Suprapubic skin (tissue), 4 donors: ENCODE measurements at regions not wholly inside any gene's neighbourhood (a gene's known extent, or its start where the extent isn't known, plus 50 kb on each side); places are given as distances from the start of the nearest gene placed in this dataset.

Experiments
- DNase-seq, 2 donors: peaks; one replicate each; pipeline ENCODE4 v3.0.0-alpha.2; 2019; ENCODE audit warnings: low spot score in 2 of 2
- H3K27ac ChIP-seq: fragments of 200-600 bp; sonication (generic); one replicate; pipeline ENCODE4 v1.5.1; 2019
- H3K27me3 ChIP-seq: fragments of 200-600 bp; sonication (generic); one replicate; pipeline ENCODE4 v1.5.1; 2019
- H3K36me3 ChIP-seq: fragments of 200-600 bp; sonication (generic); one replicate; pipeline ENCODE4 v1.5.1; 2019
- H3K4me1 ChIP-seq: fragments of 200-600 bp; sonication (generic); one replicate; pipeline ENCODE4 v1.5.1; 2019
- H3K4me3 ChIP-seq: fragments of 200-600 bp; sonication (generic); one replicate; pipeline ENCODE4 v1.5.1; 2019; ENCODE audit warnings: mild to moderate bottlenecking
- H3K9me3 ChIP-seq: fragments of 200-600 bp; sonication (generic); one replicate; pipeline ENCODE4 v1.5.1; 2019
- CTCF ChIP-seq, 2 donors: fragments of 200-600 bp in 1 of 2; fragments of 450-650 bp in 1 of 2; sonication (generic) in 1 of 2; IDR thresholded peaks; one replicate each; pipeline ENCODE4 v1.5.1; 2016 to 2019; ENCODE audit warnings: antibody characterized with exemption in 2 of 2, mild to moderate bottlenecking in 1 of 2, moderate library complexity in 1 of 2
- EP300 ChIP-seq: sonication (generic); formaldehyde crosslinking; IDR thresholded peaks from one replicate; pipeline ENCODE4 v1.6.1; 2017; ENCODE audit warnings: antibody characterized with exemption
- POLR2A ChIP-seq, 2 donors: fragments of 450-650 bp; IDR thresholded peaks; one replicate each; pipeline ENCODE4 v1.6.1; 2017; ENCODE audit warnings: antibody characterized with exemption in 2 of 2, mild to moderate bottlenecking in 2 of 2, moderate library complexity in 2 of 2
- POLR2AphosphoS5 ChIP-seq, 3 donors: sonication (generic); formaldehyde crosslinking; IDR thresholded peaks; one replicate each; pipeline ENCODE4 v1.6.1; 2017; ENCODE audit warnings: antibody characterized with exemption in 3 of 3
- WGBS: methylation state at CpG from one replicate; pipeline ENCODE4 v1.1.5; 2018; 5-methylcytosine and 5-hydroxymethylcytosine counted together

- H3K27me3 ChIP-seq, result no peaks in the 10 kb centered on the region
- TF ChIP-seq EP300 (no peak), CTCF (IDR thresholded peaks at IDR 0.05) (no peak), POLR2AphosphoS5 (IDR thresholded peaks at IDR 0.05) (no peak), POLR2A (IDR thresholded peaks at IDR 0.05) (no peak)
- H3K4me3 ChIP-seq, result no peak overlapping the region
- no peaks in the 10 kb centered on the region for H3K36me3 ChIP-seq
- no peak for DNase-seq
- H3K9me3 ChIP-seq, result no peaks in the 10 kb centered on the region
- peaks cover 11% of the 10 kb centered on the region for H3K4me1 ChIP-seq
- H3K27ac ChIP-seq, result no peak overlapping the region
- 67% methylated on average over 4 of the region's 4 CpGs for WGBS
These were observed 257.5 kb upstream of the MTNR1B start for GRCh38 chr11:92711926-92712325.

GRCh38 chr11:92714111-92714510 is 255.3 kb upstream of the MTNR1B start:
- no peaks in the 10 kb centered on the region for H3K9me3 ChIP-seq
- no peaks in the 10 kb centered on the region for H3K27me3 ChIP-seq
- no peaks in the 10 kb centered on the region for H3K36me3 ChIP-seq
- H3K4me3 ChIP-seq, result no peak overlapping the region
- TF ChIP-seq POLR2A (IDR thresholded peaks at IDR 0.05) (no peak), POLR2AphosphoS5 (IDR thresholded peaks at IDR 0.05) (no peak), CTCF (IDR thresholded peaks at IDR 0.05) (no peak), EP300 (no peak)
- WGBS, result 81% methylated on average over 1 of the region's 1 CpG
- DNase-seq, result no peak
- H3K27ac ChIP-seq, result no peak overlapping the region
- no peaks in the 10 kb centered on the region for H3K4me1 ChIP-seq

GRCh38 chr11:92717240-92717639 is 252.2 kb upstream of the MTNR1B start:
- Histone ChIP-seq H3K4me1 (no peaks in the 10 kb centered on the region), H3K27ac (no peak overlapping the region), H3K27me3 (no peaks in the 10 kb centered on the region), H3K4me3 (no peak overlapping the region), H3K9me3 (no peaks in the 10 kb centered on the region), H3K36me3 (no peaks in the 10 kb centered on the region)
- WGBS, result 90% methylated on average over 1 of the region's 1 CpG
- no peak for DNase-seq
- TF ChIP-seq POLR2A (IDR thresholded peaks at IDR 0.05), result no peak
- no peak for TF ChIP-seq POLR2AphosphoS5 (IDR thresholded peaks at IDR 0.05)
- no peak for TF ChIP-seq EP300

DNA sequence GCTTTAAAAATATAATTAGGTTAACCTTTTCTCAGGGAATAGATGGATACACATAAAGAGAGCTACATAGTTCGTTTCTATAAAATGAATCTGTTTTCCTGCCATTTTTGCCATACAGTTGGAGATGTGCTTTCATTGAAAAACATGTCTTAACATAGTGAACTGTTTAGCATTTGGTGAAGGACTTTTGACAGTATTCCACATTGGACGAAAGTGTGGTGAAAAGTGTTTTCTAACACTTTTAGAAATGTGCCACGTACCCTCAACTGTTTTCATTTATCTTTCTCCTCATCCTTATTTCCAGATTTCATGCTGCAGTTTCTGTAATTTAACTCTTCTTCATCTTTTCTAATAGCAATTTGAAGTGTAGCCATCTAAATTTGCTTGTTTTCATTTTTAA is 249.1 kb upstream of the MTNR1B start:
- no peak for DNase-seq
- H3K4me3 ChIP-seq, result no peak overlapping the region
- H3K4me1 ChIP-seq, result no peaks in the 10 kb centered on the region
- 53% methylated on average over 3 of the region's 3 CpGs for WGBS
- H3K27me3 ChIP-seq, result no peaks in the 10 kb centered on the region
- TF ChIP-seq POLR2AphosphoS5 (IDR thresholded peaks at IDR 0.05) (no peak), CTCF (IDR thresholded peaks at IDR 0.05) (no peak), EP300 (no peak), POLR2A (IDR thresholded peaks at IDR 0.05) (no peak)
- no peak overlapping the region for H3K27ac ChIP-seq
- no peaks in the 10 kb centered on the region for H3K36me3 ChIP-seq
- H3K9me3 ChIP-seq, result no peaks in the 10 kb centered on the region

GRCh38 chr11:92725352-92725751 is 244.1 kb upstream of the MTNR1B start:
- H3K36me3 ChIP-seq, result no peaks in the 10 kb centered on the region
- TF ChIP-seq EP300 (no peak), POLR2AphosphoS5 (IDR thresholded peaks at IDR 0.05) (no peak), CTCF (IDR thresholded peaks at IDR 0.05) (no peak), POLR2A (IDR thresholded peaks at IDR 0.05) (no peak)
- no peak overlapping the region for H3K27ac ChIP-seq
- no peak for DNase-seq
- H3K27me3 ChIP-seq, result no peaks in the 10 kb centered on the region
- H3K4me1 ChIP-seq, result no peaks in the 10 kb centered on the region
- no peaks in the 10 kb centered on the region for H3K9me3 ChIP-seq
- no peak overlapping the region for H3K4me3 ChIP-seq
- WGBS, result 81% methylated on average over 1 of the region's 1 CpG

GRCh38 chr11:92727123-92727522 is 242.3 kb upstream of the MTNR1B start:
- Histone ChIP-seq H3K27ac (no peak overlapping the region), H3K36me3 (no peaks in the 10 kb centered on the region), H3K4me3 (no peak overlapping the region), H3K4me1 (no peaks in the 10 kb centered on the region), H3K27me3 (no peaks in the 10 kb centered on the region), H3K9me3 (no peaks in the 10 kb centered on the region)
- TF ChIP-seq CTCF (IDR thresholded peaks at IDR 0.05), result no peak
- DNase-seq, result no peak
- 69% methylated on average over 2 of the region's 2 CpGs for WGBS
